Ishikawa (cell line): ENCODE measurements at regions not wholly inside any gene's neighbourhood (a gene's known extent, or its start where the extent isn't known, plus 50 kb on each side); places are given as distances from the start of the nearest gene placed in this dataset.

Experiments
- CEBPB ChIP-seq: IDR thresholded peaks from 2 replicates; pipeline ENCODE4 v1.6.1; 2012
- CREB1 ChIP-seq: IDR thresholded peaks from 2 replicates; pipeline ENCODE4 v1.6.1; 2012; ENCODE audit warnings: low read depth
- EGR1 ChIP-seq: IDR thresholded peaks from 2 replicates; pipeline ENCODE4 v1.6.1; 2012
- EP300 ChIP-seq: IDR thresholded peaks from 2 replicates; pipeline ENCODE4 v1.6.1; 2012; ENCODE audit warnings: borderline replicate concordance
- FOXM1 ChIP-seq: IDR thresholded peaks from 2 replicates; pipeline ENCODE4 v1.6.1; 2012; ENCODE audit warnings: low read depth, borderline replicate concordance
- MAX ChIP-seq: IDR thresholded peaks from 2 replicates; pipeline ENCODE4 v1.6.1; 2012
- NFIC ChIP-seq: IDR thresholded peaks from 2 replicates; pipeline ENCODE4 v1.6.1; 2012
- RAD21 ChIP-seq: IDR thresholded peaks from 2 replicates; pipeline ENCODE4 v1.6.1; 2012; ENCODE audit warnings: low read depth
- TAF1 ChIP-seq: IDR thresholded peaks from 2 replicates; pipeline ENCODE4 v1.6.1; 2012; ENCODE audit warnings: low read depth, mild to moderate bottlenecking
- TCF12 ChIP-seq: IDR thresholded peaks from 2 replicates; pipeline ENCODE4 v1.6.1; 2012; ENCODE audit warnings: low read depth
- TEAD4 ChIP-seq: IDR thresholded peaks from 2 replicates; pipeline ENCODE4 v1.6.1; 2012
- YY1 ChIP-seq: IDR thresholded peaks from 2 replicates; pipeline ENCODE4 v1.6.1; 2012; ENCODE audit warnings: low read depth
- ZBTB7A ChIP-seq: IDR thresholded peaks from 2 replicates; pipeline ENCODE4 v1.6.1; 2012; ENCODE audit warnings: low read depth
- TF ChIP-seq, protein P1 (sequence below): IDR thresholded peaks from 2 replicates; pipeline ENCODE4 v1.6.1; 2012; ENCODE audit warnings: low read depth, mild to moderate bottlenecking
- TF ChIP-seq, protein P2 (sequence below): IDR thresholded peaks from 2 replicates; pipeline ENCODE4 v1.6.1; 2012

GRCh38 chr16:50967827-50968612 lies 183.1 kb downstream of the SALL1 start:
- TF ChIP-seq, protein P1, sequence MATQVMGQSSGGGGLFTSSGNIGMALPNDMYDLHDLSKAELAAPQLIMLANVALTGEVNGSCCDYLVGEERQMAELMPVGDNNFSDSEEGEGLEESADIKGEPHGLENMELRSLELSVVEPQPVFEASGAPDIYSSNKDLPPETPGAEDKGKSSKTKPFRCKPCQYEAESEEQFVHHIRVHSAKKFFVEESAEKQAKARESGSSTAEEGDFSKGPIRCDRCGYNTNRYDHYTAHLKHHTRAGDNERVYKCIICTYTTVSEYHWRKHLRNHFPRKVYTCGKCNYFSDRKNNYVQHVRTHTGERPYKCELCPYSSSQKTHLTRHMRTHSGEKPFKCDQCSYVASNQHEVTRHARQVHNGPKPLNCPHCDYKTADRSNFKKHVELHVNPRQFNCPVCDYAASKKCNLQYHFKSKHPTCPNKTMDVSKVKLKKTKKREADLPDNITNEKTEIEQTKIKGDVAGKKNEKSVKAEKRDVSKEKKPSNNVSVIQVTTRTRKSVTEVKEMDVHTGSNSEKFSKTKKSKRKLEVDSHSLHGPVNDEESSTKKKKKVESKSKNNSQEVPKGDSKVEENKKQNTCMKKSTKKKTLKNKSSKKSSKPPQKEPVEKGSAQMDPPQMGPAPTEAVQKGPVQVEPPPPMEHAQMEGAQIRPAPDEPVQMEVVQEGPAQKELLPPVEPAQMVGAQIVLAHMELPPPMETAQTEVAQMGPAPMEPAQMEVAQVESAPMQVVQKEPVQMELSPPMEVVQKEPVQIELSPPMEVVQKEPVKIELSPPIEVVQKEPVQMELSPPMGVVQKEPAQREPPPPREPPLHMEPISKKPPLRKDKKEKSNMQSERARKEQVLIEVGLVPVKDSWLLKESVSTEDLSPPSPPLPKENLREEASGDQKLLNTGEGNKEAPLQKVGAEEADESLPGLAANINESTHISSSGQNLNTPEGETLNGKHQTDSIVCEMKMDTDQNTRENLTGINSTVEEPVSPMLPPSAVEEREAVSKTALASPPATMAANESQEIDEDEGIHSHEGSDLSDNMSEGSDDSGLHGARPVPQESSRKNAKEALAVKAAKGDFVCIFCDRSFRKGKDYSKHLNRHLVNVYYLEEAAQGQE: no peak
- TF ChIP-seq FOXM1 (no peak), YY1 (no peak), CEBPB (no peak), CREB1 (no peak), ZBTB7A (no peak), RAD21 (peak; percentile 1; the same call in 1 of the 2 replicates), MAX (peak; percentile 30; the same call in 1 of the 2 replicates), TCF12 (0 out of 2 replicates have a peak, but pooled peaks have one; percentile 39), EGR1 (no peak), NFIC (peak; percentile 69), EP300 (peak; percentile 31; the same call in 1 of the 2 replicates), TEAD4 (peak; percentile 81), TAF1 (no peak)
- TF ChIP-seq, protein P2, sequence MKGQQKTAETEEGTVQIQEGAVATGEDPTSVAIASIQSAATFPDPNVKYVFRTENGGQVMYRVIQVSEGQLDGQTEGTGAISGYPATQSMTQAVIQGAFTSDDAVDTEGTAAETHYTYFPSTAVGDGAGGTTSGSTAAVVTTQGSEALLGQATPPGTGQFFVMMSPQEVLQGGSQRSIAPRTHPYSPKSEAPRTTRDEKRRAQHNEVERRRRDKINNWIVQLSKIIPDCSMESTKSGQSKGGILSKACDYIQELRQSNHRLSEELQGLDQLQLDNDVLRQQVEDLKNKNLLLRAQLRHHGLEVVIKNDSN: no peak

GRCh38 chr16:50964491-50964890 lies 186.6 kb downstream of the SALL1 start:
- no peak for TF ChIP-seq TEAD4
- TF ChIP-seq TAF1: no peak
- TF ChIP-seq, protein P1: no peak
- TF ChIP-seq MAX: no peak
- no peak for TF ChIP-seq EGR1
- no peak for TF ChIP-seq FOXM1
- TF ChIP-seq CEBPB: no peak
- TF ChIP-seq CREB1: no peak
- no peak for TF ChIP-seq YY1
- TF ChIP-seq ZBTB7A: no peak
- TF ChIP-seq TCF12: no peak
- TF ChIP-seq NFIC: no peak
- TF ChIP-seq, protein P2: no peak
- no peak for TF ChIP-seq RAD21
- no peak for TF ChIP-seq EP300

- TF ChIP-seq, protein P2: no peak
- TF ChIP-seq FOXM1 (no peak), EP300 (no peak), EGR1 (no peak), MAX (no peak), YY1 (no peak), ZBTB7A (no peak), NFIC (no peak), TCF12 (no peak), TEAD4 (no peak)
- TF ChIP-seq, protein P1: no peak
Measured at GRCh38 chr16:50961952-50962351, 189.1 kb downstream of the SALL1 start.
